Breast epithelium (tissue), 3 donors: ENCODE measurements at regions not wholly inside any gene's neighbourhood (a gene's known extent, or its start where the extent isn't known, plus 50 kb on each side); places are given as distances from the start of the nearest gene placed in this dataset.

Source experiments
- CTCF ChIP-seq, 3 donors: fragments of 450-650 bp; IDR thresholded peaks; one replicate each; pipeline ENCODE4 v1.5.1; 2016 to 2017; ENCODE audit warnings: antibody characterized with exemption in 3 of 3, mild to moderate bottlenecking in 3 of 3, moderate library complexity in 3 of 3
- POLR2A ChIP-seq: fragments of 450-650 bp; IDR thresholded peaks from one replicate; pipeline ENCODE4 v1.6.1; 2016; ENCODE audit warnings: antibody characterized with exemption, mild to moderate bottlenecking, moderate library complexity

GRCh38 chr7:49229246-49229645 is 304.9 kb downstream of the CDC14C start:
- TF ChIP-seq POLR2A (no peak), CTCF (IDR thresholded peaks at IDR 0.05) (no peak)
